ENCODE measurements at regions not wholly inside any gene's neighbourhood (a gene's known extent, or its start where the extent isn't known, plus 50 kb on each side); places are given as distances from the start of the nearest gene placed in this dataset.

- TF ChIP-seq CTCF (IDR thresholded peaks at IDR 0.05; ENCODE audit: low read length) (no peak), EZH2 (optimal IDR thresholded peaks at IDR 0.05; ENCODE audit: low read depth, low read length) (no peak)
These were observed 89.5 kb upstream of the PLXNA2 start for GRCh38 chr1:208333676-208334075.

All from MM.1S (cell line).